ENCODE measurements at regions not wholly inside any gene's neighbourhood (a gene's known extent, or its start where the extent isn't known, plus 50 kb on each side); places are given as distances from the start of the nearest gene placed in this dataset.

DNA sequence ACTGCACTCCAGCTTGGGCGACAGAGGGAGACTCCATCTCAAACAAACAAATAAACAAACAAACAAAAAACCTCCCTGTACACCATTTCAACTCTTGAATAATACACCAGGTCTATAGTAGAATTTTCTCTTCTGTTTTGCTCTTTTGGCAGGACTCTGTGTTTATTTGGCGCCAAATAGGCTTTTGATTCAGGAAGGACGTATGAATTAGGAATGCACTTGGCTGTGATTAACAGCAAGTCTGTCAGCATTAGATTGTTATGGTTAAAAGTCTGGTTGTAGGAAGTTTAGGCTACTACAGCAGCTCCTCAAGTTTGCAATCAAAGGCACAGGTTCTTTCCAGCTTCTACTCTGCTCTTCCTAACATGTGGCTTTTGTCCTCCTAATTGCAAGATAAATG is 113.8 kb upstream of the KCNK1 start:
- H2AFZ ChIP-seq (ENCODE audit: low read depth, low read length) = no peak overlapping the region
- no peak overlapping the region for H3K9ac ChIP-seq (ENCODE audit: insufficient read depth in 1 of 2, low read depth in 2 of 2, low read length in 2 of 2)
- no peaks in the 10 kb centered on the region for H4K20me1 ChIP-seq (replicated peaks; ENCODE audit: control insufficient read depth, insufficient read depth, low read length)
- no peaks in the 10 kb centered on the region for H3K4me1 ChIP-seq (replicated peaks in 1 of 2; ENCODE audit: control insufficient read depth in 2 of 2, insufficient read depth in 2 of 2, low read length in 2 of 2)
- H3K9me1 ChIP-seq (ENCODE audit: control insufficient read depth, insufficient read depth, low read length) = no peaks in the 10 kb centered on the region
- DNase-seq (ENCODE audit: extremely low read depth in 1 of 4, low spot score in 3 of 4) (no peak), ATAC-seq (no peak), FAIRE-seq (no peak)
- no peaks in the 10 kb centered on the region for H3K36me3 ChIP-seq (ENCODE audit: control insufficient read depth, insufficient read depth, low read length)
- POLR2A ChIA-PET = interaction anchor here (1.2 kb wide), 1 partner anchor 10 kb away, joined by 3 read pairs; no protein-coding TSS in a partner anchor
- WGBS (ENCODE audit: insufficient coverage, low coverage, missing lambda C conversion rate) = 13% methylated on average over 3 of the region's 3 CpGs
- H3K27ac ChIP-seq (ENCODE audit: extremely low read depth, low read depth, low read length) = no peak overlapping the region
- no peaks in the 10 kb centered on the region; the same call in 1 of the 2 replicates for H3K9me3 ChIP-seq (replicated peaks; ENCODE audit: control insufficient read depth, insufficient read depth, low read depth, low read length)
- no peak overlapping the region for H3K4me3 ChIP-seq
- no peaks in the 10 kb centered on the region; a peak in 1 of 5 replicates for H3K27me3 ChIP-seq (ENCODE audit: control insufficient read depth in 2 of 2, insufficient read depth in 2 of 2, low read length in 2 of 2)
- BruUV-seq (replicated peaks) = no TSS peak
- intact Hi-C loops (cut with micrococcal nuclease) (no loop called here), in situ Hi-C loops (cut with MboI) (no loop called here)
- H3K4me2 ChIP-seq (ENCODE audit: insufficient read depth, low read length) = no peak overlapping the region
- TF ChIP-seq TARDBP (IDR thresholded peaks at IDR 0.05) (no peak), ZBTB12 (CRISPR knock-in tag; IDR thresholded peaks at IDR 0.05) (no peak), KAT2B (IDR thresholded peaks at IDR 0.05; ENCODE audit: low read depth, low read length) (no peak), BRCA1 (IDR thresholded peaks at IDR 0.05) (no peak), BRCA1 (CRISPR knock-in tag; IDR thresholded peaks at IDR 0.05) (no peak), HDAC8 (tag; IDR thresholded peaks at IDR 0.05) (no peak)
- TF ChIP-seq, protein P1, sequence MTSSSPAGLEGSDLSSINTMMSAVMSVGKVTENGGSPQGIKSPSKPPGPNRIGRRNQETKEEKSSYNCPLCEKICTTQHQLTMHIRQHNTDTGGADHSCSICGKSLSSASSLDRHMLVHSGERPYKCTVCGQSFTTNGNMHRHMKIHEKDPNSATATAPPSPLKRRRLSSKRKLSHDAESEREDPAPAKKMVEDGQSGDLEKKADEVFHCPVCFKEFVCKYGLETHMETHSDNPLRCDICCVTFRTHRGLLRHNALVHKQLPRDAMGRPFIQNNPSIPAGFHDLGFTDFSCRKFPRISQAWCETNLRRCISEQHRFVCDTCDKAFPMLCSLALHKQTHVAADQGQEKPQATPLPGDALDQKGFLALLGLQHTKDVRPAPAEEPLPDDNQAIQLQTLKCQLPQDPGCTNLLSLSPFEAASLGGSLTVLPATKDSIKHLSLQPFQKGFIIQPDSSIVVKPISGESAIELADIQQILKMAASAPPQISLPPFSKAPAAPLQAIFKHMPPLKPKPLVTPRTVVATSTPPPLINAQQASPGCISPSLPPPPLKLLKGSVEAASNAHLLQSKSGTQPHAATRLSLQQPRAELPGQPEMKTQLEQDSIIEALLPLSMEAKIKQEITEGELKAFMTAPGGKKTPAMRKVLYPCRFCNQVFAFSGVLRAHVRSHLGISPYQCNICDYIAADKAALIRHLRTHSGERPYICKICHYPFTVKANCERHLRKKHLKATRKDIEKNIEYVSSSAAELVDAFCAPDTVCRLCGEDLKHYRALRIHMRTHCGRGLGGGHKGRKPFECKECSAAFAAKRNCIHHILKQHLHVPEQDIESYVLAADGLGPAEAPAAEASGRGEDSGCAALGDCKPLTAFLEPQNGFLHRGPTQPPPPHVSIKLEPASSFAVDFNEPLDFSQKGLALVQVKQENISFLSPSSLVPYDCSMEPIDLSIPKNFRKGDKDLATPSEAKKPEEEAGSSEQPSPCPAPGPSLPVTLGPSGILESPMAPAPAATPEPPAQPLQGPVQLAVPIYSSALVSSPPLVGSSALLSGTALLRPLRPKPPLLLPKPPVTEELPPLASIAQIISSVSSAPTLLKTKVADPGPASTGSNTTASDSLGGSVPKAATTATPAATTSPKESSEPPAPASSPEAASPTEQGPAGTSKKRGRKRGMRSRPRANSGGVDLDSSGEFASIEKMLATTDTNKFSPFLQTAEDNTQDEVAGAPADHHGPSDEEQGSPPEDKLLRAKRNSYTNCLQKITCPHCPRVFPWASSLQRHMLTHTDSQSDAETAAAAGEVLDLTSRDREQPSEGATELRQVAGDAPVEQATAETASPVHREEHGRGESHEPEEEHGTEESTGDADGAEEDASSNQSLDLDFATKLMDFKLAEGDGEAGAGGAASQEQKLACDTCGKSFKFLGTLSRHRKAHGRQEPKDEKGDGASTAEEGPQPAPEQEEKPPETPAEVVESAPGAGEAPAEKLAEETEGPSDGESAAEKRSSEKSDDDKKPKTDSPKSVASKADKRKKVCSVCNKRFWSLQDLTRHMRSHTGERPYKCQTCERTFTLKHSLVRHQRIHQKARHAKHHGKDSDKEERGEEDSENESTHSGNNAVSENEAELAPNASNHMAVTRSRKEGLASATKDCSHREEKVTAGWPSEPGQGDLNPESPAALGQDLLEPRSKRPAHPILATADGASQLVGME (CRISPR knock-in tag; IDR thresholded peaks at IDR 0.05) = no peak
- TF ChIP-seq, protein P2, sequence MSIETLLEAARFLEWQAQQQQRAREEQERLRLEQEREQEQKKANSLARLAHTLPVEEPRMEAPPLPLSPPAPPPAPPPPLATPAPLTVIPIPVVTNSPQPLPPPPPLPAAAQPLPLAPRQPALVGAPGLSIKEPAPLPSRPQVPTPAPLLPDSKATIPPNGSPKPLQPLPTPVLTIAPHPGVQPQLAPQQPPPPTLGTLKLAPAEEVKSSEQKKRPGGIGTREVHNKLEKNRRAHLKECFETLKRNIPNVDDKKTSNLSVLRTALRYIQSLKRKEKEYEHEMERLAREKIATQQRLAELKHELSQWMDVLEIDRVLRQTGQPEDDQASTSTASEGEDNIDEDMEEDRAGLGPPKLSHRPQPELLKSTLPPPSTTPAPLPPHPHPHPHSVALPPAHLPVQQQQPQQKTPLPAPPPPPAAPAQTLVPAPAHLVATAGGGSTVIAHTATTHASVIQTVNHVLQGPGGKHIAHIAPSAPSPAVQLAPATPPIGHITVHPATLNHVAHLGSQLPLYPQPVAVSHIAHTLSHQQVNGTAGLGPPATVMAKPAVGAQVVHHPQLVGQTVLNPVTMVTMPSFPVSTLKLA (conservative IDR thresholded peaks at IDR 0.05) = no peak
- CTCF ChIA-PET (ENCODE audit: low intra/inter-chr PET ratio) = no interaction called here
- H3K79me2 ChIP-seq (ENCODE audit: control insufficient read depth, insufficient read depth, low read length) = no peaks in the 10 kb centered on the region
